ENCODE measurements at regions not wholly inside any gene's neighbourhood (a gene's known extent, or its start where the extent isn't known, plus 50 kb on each side); places are given as distances from the start of the nearest gene placed in this dataset.

DNA sequence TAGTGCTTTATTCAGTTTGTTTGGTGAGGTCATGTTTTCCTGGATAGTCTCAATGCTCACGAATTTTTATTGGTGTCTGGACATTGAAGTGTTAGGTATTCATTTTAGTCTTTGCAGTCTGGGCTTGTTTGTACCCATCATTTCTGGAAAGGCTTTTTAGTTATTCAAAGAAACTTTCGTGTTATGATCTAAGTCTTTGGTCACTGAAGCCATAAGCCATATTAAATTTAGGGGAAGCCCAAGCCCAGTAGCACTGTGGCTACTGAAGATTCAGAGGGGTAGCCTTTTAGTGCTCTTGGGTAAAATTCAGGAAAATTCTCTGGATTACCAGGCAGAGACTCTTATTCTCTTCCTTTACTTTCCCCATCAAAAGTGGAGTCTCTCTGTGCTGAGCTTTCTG is 56.2 kb upstream of the PEX5L start:
- DNase-seq: no peak

GRCh38 chr3:180093535-180093934 is 56.8 kb upstream of the PEX5L start:
- DNase-seq: no peak

- DNase-seq: no peak
Observed at GRCh38 chr3:180097626-180098025, 60.9 kb upstream of the PEX5L start.

DNA sequence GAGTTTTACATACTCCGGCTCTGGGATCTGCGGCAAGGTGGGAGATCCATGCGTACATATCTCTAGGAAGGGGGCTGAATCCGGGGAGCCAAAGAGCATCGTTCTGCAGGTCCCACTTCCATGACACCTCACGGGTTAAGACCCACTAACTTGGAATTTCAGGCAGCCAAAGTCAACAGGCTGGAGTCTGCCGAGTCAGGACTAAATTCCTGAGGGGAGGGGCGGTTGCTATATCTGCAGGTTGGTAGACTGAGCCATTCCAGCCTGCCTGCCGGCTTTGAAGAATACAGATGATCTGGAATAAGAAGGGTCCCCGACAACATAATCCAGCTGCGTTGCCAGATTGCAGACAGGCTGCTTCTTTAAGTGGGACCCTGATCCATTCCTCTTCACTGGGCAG is 65.4 kb upstream of the PEX5L start:
- DNase-seq: no peak

DNA sequence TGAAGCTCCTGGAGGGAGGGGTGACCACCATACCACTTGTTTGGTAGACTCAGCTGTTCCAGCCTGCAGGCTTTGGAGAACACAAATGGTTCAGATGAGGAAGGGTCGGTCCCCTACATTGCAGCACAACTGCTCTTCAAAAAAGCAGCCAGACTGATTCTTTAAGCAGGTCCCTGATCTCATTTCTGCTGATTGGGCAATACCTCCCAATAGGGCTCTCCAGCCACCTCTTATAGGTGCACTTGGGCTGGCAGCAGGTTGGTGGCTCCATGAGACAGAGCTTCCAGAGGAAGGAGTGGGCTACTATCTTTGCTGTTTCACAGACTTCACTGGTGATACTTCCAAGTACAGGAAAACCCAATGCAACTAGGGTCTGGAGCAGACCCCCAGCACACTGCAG is 65.9 kb upstream of the PEX5L start:
- DNase-seq: no peak

GRCh38 chr3:180116203-180116602 is 79.5 kb upstream of the PEX5L start:
- DNase-seq: no peak

DNA sequence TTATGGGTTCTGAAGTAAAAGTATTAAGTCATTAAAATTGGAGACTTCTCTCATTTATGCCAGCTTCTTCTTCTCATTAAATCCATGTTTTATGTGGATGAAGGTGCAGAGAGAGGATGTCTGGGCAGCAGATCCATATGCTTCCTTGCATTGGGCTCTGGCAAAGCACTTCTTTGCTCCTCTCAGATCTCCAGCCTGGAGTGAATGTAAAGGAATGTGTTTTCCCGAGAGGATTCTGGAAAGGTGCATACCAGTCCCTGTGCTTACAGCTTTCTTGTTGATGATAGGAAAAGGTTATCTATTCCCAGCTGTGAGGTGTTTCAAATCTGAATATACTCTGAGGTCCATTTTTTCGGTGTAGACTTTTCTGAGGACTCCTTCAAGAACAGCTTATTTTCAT is 79.9 kb upstream of the PEX5L start:
- DNase-seq: no peak

DNA sequence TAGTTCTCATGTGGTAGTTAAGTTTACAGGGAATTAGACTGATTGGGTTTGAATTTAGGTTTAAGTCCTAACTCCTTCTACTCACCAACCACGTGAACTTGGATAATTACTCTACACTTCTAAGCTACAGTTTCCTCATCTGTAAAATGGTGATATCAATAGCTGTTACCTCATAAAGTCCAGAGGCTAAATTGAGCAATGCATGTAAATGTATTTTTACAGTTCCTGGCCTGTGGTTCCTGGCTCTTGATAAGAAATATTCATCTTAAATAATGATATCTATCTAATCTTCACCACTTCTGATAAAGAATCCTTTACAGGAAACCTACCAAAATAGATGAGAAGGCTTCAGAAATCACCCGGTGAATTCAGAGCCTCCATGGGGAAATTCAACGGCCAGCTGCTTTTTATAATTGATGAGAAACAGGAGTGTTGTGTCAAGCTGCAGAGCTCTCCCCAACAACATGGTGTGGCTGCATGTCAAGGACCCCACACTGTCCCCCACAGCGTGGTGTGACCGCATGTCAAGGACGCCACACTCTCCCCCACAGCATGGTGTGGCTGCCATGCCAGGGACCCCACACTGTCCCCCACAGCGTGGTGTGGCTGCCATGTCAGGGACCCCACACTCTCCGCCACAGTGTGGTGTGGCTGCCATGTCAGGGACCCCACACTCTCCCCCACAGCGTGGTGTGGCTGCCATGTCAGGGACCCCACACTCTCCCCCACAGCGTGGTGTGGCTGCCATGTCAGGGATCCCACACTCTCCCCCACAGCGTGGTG is 80.8 kb upstream of the PEX5L start:
- no peak for DNase-seq

- DNase-seq: no peak
Observed at GRCh38 chr3:180119567-180119966, 82.8 kb upstream of the PEX5L start.

- DNase-seq: no peak
Observed at GRCh38 chr3:180123928-180124327, 87.2 kb upstream of the PEX5L start.

DNA sequence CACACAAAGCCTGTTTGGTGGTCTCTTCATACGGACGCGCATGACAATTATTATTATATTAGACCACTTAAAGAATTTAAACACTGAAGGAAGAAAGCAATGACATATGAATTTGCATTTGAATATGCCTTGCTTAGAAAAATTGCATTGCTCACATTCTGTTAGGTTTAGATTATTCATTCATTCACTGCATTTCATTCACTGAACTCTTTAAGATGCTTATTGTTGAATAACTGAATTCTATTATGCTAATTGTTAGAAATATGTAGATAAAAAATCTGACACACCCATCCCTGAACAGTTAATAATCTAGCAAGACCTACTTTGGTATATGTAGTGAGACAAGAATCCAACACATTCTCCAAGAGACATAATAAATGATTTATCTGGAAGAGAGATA is 94.4 kb upstream of the PEX5L start:
- DNase-seq: no peak

DNA sequence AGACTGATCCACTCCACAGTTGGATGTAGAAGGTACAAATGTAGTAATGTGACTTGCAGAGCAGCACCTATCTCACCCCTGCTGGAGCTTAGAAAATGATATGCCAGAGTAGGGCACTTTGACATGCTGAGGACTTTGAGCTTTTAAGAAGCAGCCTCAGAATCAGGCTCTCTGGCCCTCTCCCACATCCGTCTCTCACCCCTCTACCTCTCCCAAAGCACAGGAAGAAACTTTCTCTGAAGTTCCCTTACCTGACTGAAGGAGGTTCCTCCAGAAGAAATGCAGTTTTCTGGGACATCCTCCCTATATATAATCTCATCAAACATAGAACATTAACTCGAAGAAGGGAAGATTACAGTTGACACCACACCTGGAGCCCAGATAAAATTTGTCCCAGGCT is 98.4 kb upstream of the PEX5L start:
- no peak for DNase-seq

DNA sequence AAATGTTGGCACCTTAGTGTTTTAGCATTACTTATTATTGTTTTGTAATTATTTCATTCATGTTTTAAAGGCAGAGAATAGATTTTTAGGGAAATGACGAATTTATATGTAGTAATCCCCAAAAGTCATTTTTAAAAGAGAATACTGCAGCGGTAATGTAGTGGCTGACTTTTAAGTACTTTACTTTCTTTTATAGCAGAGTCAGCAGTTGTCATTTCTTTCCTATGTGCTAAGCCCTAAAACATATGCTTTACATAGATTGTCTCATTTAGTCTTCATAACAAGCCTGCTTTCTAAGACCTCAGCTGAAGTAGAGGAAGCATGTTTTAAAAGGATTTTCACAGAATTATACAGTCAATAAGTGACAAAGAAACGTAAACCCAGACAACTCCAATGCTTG is 102.1 kb upstream of the PEX5L start:
- no peak for DNase-seq

DNA sequence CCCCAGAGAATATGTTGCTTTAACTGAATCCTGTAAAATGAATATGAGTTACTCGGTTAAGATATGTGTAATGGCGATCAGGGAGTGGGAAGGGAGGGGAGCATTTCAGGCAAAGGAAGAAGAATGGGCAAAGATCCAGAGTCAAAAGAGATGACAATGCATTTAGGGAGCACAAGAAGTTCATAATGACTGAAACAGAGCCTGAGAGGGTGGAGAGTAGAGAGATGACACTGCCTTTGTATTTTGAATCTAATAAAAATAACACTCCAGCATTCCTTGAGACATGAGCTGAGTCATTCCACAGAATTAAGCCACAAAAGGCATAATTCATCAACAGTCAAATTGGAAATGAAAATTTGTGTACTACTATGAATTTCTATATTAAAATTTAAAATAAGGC is 105.3 kb upstream of the PEX5L start:
- DNase-seq: no peak

GRCh38 chr3:180142472-180142871 is 105.7 kb upstream of the PEX5L start:
- no peak for DNase-seq

DNA sequence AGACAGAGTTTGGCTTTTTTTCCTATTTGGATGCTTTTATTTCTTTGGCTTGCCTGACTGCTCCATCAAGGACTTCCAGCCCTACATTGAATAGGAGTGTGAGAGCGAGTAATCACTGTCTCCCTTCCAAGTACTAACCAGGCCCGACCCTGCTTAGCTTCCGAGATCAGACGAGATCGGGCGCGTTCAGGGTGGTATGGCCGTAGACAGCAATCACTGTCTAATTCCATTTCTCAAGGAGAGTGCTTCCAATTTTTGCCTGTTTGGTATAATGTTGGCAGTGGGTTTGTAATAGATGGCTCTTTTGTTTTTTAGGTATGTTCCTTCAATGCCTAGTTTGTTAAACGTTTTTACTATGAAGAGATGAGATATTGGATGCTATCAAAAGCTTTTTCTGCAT is 125.0 kb upstream of the PEX5L start:
- no peak for DNase-seq

DNA sequence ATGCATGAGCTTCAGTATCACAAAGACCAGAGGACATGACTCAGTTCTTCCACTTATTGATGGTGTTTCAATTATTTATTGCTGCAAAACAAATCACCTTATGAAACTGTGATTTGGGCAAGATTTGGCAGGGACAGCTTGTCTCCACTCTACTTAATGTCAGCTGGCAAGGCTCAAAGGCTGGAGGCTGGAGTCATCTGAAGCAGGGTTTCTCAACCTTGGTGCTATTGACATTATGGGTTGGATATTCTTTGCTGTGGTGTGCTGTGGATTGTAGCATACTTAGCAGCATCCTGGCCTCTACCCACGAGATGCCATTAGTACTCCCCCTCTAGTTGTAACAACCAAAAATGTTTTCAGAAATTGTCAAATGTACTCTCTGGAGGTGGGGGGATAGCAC is 138.8 kb upstream of the PEX5L start:
- no peak for DNase-seq

- DNase-seq: no peak
Observed at GRCh38 chr3:180176059-180176458, 139.3 kb upstream of the PEX5L start.

DNA sequence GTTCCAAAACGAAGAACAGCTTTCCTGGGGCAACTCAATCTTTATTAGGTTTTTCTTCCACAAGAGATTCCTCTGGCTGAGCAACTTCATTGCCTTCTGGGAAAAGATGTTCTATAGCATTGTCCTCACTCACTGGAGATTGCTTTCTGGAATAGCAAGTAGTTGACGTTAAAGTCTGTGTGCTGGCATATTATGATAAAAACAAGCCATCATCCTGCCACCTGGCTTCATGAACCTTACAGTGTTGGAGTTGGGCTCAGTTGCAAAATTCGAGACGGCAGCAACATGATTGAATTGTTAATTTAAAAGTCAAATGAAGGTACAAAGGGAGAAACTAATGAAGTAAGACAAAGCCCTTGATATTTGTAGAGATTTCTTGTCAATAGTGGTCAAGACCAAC is 140.5 kb upstream of the PEX5L start:
- no peak for DNase-seq

- DNase-seq: no peak
Observed at GRCh38 chr3:180179562-180179961, 142.8 kb upstream of the PEX5L start.

DNA sequence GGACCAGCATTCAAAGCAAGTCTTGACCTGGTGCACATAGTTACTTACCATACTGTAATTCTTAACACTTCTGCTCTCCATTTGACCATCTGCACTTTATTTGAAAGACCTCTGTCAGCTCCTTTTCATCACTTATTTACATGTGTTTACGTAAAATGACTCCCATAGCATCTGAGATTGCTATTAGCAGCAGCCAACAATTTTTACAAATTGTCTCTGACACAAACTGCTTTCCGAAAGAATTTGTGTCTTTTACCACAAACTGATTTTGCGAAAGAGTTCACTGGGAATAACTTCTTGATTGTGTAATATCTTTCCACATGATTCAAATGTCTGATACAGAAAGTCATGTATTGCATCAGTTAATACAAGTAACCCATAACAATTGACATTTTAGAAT is 144.1 kb upstream of the PEX5L start:
- DNase-seq: no peak

DNA sequence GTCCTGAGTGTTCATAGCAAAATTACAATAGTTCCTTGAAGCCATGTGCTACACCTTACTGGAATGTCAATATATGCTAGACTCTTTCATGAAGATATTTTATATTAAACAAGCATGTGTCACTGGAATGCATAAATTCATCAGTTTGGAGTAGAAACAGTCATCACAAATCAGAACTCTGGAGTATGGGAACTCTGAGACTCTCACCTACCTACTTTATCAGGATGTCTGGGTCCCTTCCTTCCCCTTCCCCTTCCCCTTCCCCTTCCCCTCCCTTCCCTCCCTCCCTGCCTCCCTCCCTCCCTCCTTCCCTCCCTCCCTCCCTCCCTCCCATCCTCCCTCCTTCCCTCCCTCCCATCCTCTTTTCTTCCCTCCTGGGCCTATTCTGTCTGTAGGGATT is 144.7 kb upstream of the PEX5L start:
- DNase-seq: no peak

DNA sequence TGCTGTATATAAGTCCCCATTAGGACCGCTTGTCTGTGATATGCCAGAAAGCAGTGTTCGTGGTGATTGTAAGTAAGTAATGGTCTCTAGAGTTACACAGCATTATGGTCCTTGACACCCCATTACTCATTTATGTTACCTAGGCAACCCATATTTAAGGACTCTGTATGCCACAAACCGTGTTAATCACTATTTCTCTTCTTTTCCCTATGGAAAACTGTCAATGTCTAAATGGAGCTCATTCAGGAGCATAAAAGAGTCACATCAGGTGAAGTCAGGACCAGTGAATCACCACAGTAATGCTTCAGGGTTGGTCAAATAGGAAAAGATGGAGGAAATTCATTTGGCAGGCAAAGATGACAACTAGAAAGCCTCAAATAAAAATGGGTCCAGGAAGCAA is 146.6 kb upstream of the PEX5L start:
- DNase-seq: no peak

DNA sequence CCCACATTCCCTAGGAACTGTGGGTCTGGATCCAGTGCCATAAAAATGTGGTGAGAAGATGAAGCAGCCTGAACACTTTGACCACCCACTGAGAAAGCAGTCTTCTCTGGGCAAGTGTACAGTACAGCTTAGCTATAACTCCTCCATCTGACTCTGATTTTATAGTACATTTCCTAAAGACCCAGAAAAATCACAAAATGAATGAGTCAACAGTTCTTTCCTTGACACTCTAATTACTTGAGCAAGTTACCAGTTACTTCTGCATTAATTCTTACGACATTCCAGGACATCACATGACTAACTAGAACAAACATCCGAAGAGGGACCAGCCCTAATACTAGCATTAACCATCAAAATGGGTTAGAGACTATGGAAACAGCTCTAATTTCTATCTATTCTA is 148.1 kb upstream of the PEX5L start:
- DNase-seq: no peak

GRCh38 chr3:180185650-180186049 is 148.9 kb upstream of the PEX5L start:
- DNase-seq: no peak

Data from femur (tissue), 1 donor.